Heart right ventricle (tissue), 16 donors: ENCODE measurements at regions not wholly inside any gene's neighbourhood (a gene's known extent, or its start where the extent isn't known, plus 50 kb on each side); places are given as distances from the start of the nearest gene placed in this dataset.

Source experiments
- ATAC-seq, 8 donors: fragments of 200-7000 bp; cut with Tn5 transposase; one replicate each; pipeline ENCODE4 v1.9.1; 2020; ENCODE audit warnings: mild to moderate bottlenecking in 8 of 8, moderate library complexity in 8 of 8, moderate number of reproducible peaks in 1 of 8
- DNase-seq, 2 donors: peaks; one replicate each; pipeline ENCODE4 v3.0.0-alpha.2; 2020
- H3K27ac ChIP-seq, 10 donors: fragments of 200-600 bp; sonication (generic) in 2 of 10; one replicate each; pipeline versions ENCODE4 v1.5.0 to v1.8.0; 2020 to 2022; ENCODE audit warnings: mild to moderate bottlenecking in 3 of 10
- H3K27me3 ChIP-seq, 7 donors: fragments of 200-600 bp; one replicate each; pipeline ENCODE4 v1.8.0; 2021 to 2022; ENCODE audit warnings: mild to moderate bottlenecking in 2 of 7
- H3K36me3 ChIP-seq, 9 donors: fragments of 200-600 bp; sonication (generic) in 1 of 9; one replicate each; pipeline versions ENCODE4 v1.5.0 to v1.8.0; 2020 to 2022; ENCODE audit warnings: mild to moderate bottlenecking in 2 of 9
- H3K4me1 ChIP-seq, 9 donors: fragments of 200-600 bp; sonication (generic) in 1 of 9; one replicate each; pipeline versions ENCODE4 v1.5.0 to v1.8.0; 2020 to 2022; ENCODE audit warnings: mild to moderate bottlenecking in 4 of 9
- H3K4me3 ChIP-seq, 10 donors: fragments of 200-600 bp; sonication (generic) in 2 of 10; one replicate each; pipeline versions ENCODE4 v1.5.0 to v1.8.0; 2020 to 2022; ENCODE audit warnings: mild to moderate bottlenecking in 7 of 10, moderate library complexity in 2 of 10
- H3K9me3 ChIP-seq, 11 donors: fragments of 200-600 bp in 10 of 11; sonication (generic) in 2 of 11; one replicate each; pipeline versions ENCODE4 v1.5.0 to v1.8.0; 2013 to 2022; ENCODE audit warnings: mild to moderate bottlenecking in 2 of 11, control low read depth in 1 of 11, moderate library complexity in 1 of 11
- CTCF ChIP-seq, 9 donors: fragments of 200-600 bp; sonication (generic) in 2 of 9; IDR thresholded peaks; one replicate each; pipeline versions ENCODE4 v1.5.0 to v1.8.0; 2021 to 2022; ENCODE audit warnings: antibody characterized with exemption in 9 of 9, mild to moderate bottlenecking in 5 of 9, moderate library complexity in 1 of 9
- WGBS, 2 donors: extraction: QIAGEN DNeasy Blood & Tissue Kit; methylation state at CpG; one replicate each; pipeline ENCODE4 v1.1.7; 2013; ENCODE audit warnings: inconsistent platforms in 1 of 2; 5-methylcytosine and 5-hydroxymethylcytosine counted together
- intact Hi-C, 10 donors: fragments of 100-400 bp; cut with DNase I; formaldehyde crosslinking; loops; one replicate each; pipeline versions ENCODE4 v1.11.1 to v1.14.2; 2022
- donor health status: Arrhythmogenic right ventricular cardiomyopathy.
- donor health status: ischemic (EF 13 %, LVEDD 7.1; RV severe dilation, severe dysfunction).
- donor health status: healthy with polysubstance abuse.
- donor health status: DM: no; HTN: yes; CAD: no.
- donor health status: DM: no; HTN: no; CAD: no.
- donor health status: ischemic (EF 25% LVEDD 6.9; RV normal size, moderate dysfunction).
- donor health status: ischemic (EF 25% LVEDD 5.7; RV mildly dilated, moderate dysfunction).
- donor health status: healthy.
- donor health status: DM: yes; HTN: yes; CAD: no.
- donor health status: Ischemic cardiomyopathy.
- donor health status: ischemic (EF 35%, LVEDD 5.7; RV mildly dilated, moderate dysfunction).
- donor health status: nonischemic (EF 11% LVEDD 7.7; RV severe dilation, severe dysfunction).
- donor health status: DM: yes; HTN: yes; CAD: no.
- donor health status: PGD.
- donor health status: ischemic (EF 29% LVEDD 5.4; RV normal size, mild dysfunction).
- donor health status: nonischemic (EF 23%, LVEDD 6.1; RV moderate dilation, normal function).

GRCh38 chr2:9053534-9053931 is 50.0 kb upstream of the MBOAT2 start:
- Histone ChIP-seq H3K4me1 (peaks cover 0 to 11% (median 0%) of the 10 kb centered on the region in 9 donors), H3K27me3 (no peaks in the 10 kb centered on the region), H3K36me3 (no peaks in the 10 kb centered on the region), H3K27ac (no peak overlapping the region), H3K9me3 (no peaks in the 10 kb centered on the region), H3K4me3 (no peak overlapping the region)
- WGBS, 2 donors, result 84 to 86% methylated on average over 2 of the region's 2 CpGs
- DNase-seq (no peak), ATAC-seq (no peak)
- intact Hi-C loops, result no loop called here
- no peak for TF ChIP-seq CTCF (IDR thresholded peaks at IDR 0.05)
